Uterus (tissue), 2 donors: ENCODE measurements at regions not wholly inside any gene's neighbourhood (a gene's known extent, or its start where the extent isn't known, plus 50 kb on each side); places are given as distances from the start of the nearest gene placed in this dataset.

Experiments used
- CTCF ChIP-seq, 4 experiments: fragments of 200-600 bp in 2 of 4; fragments of 450-650 bp in 2 of 4; sonication (generic) in 2 of 4; IDR thresholded peaks; one replicate each; pipeline ENCODE4 v1.5.1; 2016 to 2019; ENCODE audit warnings: antibody characterized with exemption in 4 of 4, mild to moderate bottlenecking in 2 of 4, moderate library complexity in 1 of 4
- POLR2A ChIP-seq, 2 donors: fragments of 450-650 bp; IDR thresholded peaks; one replicate each; pipeline ENCODE4 v1.6.1; 2016; ENCODE audit warnings: antibody characterized with exemption in 2 of 2, mild to moderate bottlenecking in 1 of 2, moderate library complexity in 1 of 2

DNA sequence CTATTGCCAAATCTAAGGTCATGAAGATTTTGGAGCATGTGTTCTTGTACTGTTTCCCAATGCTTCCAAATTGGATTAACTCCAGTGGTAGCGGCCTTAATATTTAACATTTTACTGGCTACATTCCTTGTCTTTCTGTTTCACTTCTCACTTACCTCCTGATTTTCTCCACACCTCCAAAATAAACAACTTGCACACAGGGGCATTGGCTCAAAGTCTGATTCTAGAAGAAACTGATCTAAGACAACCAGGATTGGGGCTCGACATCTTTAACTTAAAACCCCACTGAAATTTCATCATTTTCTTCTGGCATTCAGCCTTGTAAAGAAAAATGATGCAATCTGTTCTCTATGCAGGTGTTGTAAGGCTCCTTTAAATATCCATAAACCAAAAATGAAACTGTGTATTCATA, 557.9 kb upstream of the ID4 start:
- TF ChIP-seq POLR2A (IDR thresholded peaks at IDR 0.05) (no peak), CTCF (IDR thresholded peaks at IDR 0.05) (no peak)
